CD4-positive, alpha-beta T cell treated with Interleukin-17A for 4 hours (primary cell): ENCODE measurements at regions not wholly inside any gene's neighbourhood (a gene's known extent, or its start where the extent isn't known, plus 50 kb on each side); places are given as distances from the start of the nearest gene placed in this dataset.

Source experiments
- DNase-seq: peaks from one replicate; pipeline ENCODE4 v3.0.0-alpha.2; 2020; ENCODE audit warnings: mixed read lengths

- no peak for DNase-seq
These were observed 236.1 kb downstream of the GRIN2B start for GRCh38 chr12:13745111-13745860.

- DNase-seq, result no peak
These were observed 236.8 kb downstream of the GRIN2B start for GRCh38 chr12:13744561-13744960.

- no peak for DNase-seq
These were observed 241.3 kb downstream of the GRIN2B start for GRCh38 chr12:13740149-13740545.

DNA sequence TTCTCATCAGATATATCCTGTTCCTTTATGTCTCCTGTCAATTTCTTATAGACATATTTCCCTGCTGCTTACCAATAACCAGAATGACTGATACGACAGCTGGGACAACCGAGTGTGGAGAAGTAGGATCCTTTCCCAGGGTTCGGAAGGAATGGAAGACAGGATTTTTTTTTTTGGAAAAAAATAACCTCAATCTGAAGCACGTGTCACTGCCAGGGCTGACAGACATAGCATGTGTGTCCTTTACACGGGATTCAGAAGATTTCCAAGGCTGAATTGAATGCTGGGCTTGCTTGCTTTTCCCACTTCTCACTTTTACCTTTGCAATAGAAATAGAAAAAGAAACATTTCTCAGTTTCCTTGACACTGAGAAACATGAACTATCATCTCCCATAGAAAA lies 245.7 kb downstream of the GRIN2B start:
- no peak for DNase-seq

DNA sequence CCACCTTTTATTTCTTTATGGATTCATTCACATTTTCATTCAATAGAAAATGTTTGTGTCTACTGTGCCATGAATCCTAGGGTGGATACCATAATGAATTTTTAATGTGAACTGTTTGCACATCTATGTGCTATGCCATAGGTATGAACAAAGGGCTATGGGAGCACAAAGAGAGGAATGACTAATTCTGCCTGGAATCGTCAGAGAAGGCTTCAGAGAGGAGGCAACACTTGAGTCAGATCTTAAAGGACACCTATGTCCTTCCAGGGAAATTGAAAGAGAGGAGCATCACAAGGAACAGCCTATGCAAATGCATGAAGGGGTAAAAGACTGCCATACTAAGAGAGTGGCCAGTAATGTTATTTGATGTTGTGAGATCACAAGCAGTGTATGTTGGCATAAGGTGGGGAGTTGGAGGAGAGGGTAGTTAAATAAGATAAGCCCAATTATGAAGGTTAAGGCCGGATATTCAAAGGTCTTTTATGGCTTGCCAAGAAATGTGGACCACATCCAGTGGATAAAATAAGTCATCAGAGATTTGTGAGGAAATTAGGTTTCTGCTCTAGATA lies 246.7 kb downstream of the GRIN2B start:
- DNase-seq, result no peak

DNA sequence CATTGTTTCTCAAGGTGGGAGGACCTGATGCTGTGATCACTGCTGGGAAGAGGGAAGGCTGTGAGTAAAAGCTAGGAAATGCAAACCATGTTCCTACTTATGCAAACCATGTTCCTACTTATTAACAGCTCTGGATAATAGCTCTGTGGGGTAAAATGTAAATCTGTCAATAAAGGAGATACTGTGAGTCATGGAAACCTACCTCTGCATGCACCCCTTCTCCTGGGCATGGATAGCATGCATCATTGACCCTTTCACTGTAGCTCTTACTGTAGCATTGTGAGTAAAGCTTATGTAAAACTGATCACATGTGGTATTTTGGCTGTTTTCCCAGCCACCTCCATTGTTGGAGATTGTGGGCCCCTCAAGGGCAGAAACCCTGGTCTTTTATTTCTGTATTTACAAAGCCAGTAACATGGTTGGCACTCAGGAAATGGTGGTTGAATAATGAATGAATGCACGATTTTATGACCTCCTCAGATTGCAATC lies 253.7 kb downstream of the GRIN2B start:
- DNase-seq, result no peak

DNA sequence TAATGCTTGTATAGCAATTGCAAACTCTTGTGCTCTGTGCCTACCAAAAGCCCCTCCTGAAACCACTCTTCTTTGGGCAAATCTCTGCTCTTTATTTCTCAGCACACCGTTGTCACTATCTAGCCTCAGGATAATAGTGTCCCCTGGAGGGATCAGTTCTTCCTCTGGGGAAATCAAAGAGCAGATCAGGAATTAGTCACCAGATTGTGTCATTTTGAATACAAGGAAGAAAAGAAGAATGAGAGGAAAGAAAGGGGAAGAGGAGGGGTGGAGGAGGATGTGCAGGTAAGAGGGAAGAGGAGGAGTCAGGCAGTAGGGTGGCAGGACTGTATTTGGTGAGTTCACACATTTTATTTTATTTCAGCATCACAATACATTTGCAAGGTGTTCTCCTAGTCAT lies 256.4 kb downstream of the GRIN2B start:
- DNase-seq, result no peak

- DNase-seq, result no peak
These were observed 257.3 kb downstream of the GRIN2B start for GRCh38 chr12:13724136-13724535.

- no peak for DNase-seq
These were observed 261.4 kb downstream of the GRIN2B start for GRCh38 chr12:13719986-13720385.

DNA sequence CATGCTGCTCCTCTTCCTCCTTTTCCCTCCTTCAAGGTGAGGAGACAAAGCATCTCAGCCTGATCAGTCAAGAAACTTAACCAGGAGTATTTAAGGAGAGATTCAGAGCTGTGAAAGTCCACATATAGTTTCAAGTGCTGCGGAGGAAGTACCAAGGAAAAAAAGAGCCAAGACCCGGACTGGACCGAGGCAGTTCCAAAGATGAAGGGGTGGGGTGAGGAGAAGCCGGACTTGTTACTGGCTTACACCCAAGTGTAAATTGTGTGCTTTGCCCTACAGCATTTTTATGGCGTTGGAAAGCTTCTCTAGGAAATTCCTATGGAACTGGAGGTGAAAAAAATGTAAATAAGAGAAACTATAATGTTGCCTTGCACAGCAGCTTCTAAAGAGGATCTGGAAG lies 263.1 kb downstream of the GRIN2B start:
- no peak for DNase-seq

GRCh38 chr12:13716119-13716518 lies 265.3 kb downstream of the GRIN2B start:
- DNase-seq, result no peak

- no peak for DNase-seq
These were observed 267.6 kb downstream of the GRIN2B start for GRCh38 chr12:13713556-13714410.

GRCh38 chr12:13707829-13708228 lies 273.6 kb downstream of the GRIN2B start:
- no peak for DNase-seq

- DNase-seq, result no peak
These were observed 279.0 kb downstream of the GRIN2B start for GRCh38 chr12:13702381-13702780.

DNA sequence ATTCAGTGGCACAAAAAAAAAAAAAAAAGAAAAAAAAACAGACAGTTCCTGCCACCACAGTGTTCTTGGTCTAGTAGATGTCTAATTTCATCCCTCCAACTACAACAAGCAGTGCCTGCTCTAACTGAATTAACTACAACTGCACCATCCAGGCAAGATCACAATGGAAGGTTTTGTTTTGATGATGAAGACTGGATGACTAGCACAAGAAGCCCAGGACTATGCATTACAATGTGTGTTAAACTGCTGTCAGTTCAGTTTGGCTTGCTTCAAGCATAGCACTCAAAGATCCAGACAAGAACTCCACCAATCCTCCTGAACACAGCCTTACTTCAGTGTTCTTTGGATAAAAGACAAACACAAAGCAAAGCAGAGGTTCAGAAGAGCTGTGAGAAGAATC lies 279.9 kb downstream of the GRIN2B start:
- DNase-seq, result no peak

GRCh38 chr12:13697973-13698372 lies 283.4 kb downstream of the GRIN2B start:
- no peak for DNase-seq

DNA sequence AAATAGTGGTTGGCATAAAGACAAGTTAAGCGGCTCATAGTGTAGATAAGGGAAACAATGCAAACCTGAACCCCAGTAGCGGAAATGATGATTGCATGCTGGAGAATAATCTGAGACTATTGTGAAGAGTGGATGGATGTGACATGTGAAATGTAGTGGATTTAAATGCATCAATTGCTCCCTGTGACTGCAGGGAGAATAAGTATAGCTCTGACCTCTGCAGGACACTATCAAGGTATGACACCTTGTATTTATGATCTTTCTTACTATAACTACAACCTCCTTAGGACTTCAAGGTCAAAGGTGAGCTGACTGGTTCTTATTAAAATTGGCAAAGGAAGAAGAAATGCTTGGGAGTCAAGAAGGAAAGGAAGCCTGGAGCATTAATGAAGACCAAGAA lies 285.6 kb downstream of the GRIN2B start:
- no peak for DNase-seq

- no peak for DNase-seq
These were observed 289.1 kb downstream of the GRIN2B start for GRCh38 chr12:13692332-13692731.

DNA sequence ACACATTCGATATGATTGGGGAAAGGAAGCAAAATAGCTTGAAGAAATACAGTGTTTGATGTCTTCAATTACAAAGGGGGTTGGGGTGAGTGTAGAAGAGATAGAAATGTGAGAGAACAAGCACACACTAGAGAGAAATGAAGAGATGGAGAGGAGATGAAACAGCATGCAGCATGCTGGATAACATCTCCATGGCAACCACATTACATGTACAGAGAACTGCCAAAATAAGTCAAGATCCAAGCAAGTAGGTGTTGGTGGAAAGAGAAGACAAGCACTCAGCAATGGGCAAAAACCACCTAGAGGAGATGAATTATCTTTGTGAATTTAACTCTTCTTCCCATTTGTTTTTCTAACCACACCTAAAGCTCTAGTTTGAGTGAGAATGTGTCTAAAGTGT lies 289.8 kb downstream of the GRIN2B start:
- DNase-seq, result no peak

DNA sequence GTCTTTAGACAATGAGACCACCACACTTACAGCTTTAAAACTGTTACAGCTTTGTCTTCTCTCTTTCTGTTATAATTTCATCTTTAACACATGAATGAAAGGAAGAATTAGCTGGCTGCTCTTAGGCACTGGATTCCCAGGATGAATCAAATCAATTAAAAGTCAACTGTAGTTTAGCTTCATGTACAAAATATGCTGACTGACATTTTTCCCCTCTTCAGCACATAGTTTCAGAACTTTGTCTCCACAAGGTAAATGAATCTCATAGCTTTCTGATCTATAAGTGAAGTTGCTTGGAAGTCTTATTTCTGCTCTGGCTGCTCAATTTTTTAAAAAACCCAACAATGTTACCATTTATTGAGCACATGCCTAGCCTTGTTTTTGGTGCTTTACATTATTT lies 293.8 kb downstream of the GRIN2B start:
- no peak for DNase-seq

GRCh38 chr12:13686260-13686659 lies 295.1 kb downstream of the GRIN2B start:
- no peak for DNase-seq

GRCh38 chr12:13680916-13681315 lies 300.5 kb downstream of the GRIN2B start:
- no peak for DNase-seq

DNA sequence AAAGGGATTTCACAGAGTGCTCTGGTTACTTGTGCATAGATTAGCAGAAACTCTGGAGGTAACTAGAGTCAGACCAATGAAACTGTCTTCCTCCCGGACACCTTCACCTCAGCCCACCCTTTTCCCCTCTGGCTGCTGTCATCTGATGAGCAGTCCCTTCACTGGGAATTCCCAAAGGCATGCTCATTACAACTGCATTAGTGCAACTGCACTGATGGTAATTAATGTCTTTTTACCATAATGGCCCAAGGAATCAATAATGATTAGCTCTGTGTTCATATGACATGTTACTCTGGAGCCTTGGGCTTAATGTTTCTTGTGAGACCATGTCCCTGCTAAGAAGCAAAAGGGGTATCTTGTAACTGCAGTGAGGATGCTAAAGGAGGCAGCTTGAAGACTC lies 304.5 kb downstream of the GRIN2B start:
- DNase-seq, result no peak
